NCI-H1092 treated with DMSO at 0.1 percent for 48 hours (cell line): ENCODE measurements at regions not wholly inside any gene's neighbourhood (a gene's known extent, or its start where the extent isn't known, plus 50 kb on each side); places are given as distances from the start of the nearest gene placed in this dataset.

Experiments
- DNase-seq: peaks from one replicate; lab custom pipeline; 2025; lab: John Stamatoyannopoulos, UW

DNA sequence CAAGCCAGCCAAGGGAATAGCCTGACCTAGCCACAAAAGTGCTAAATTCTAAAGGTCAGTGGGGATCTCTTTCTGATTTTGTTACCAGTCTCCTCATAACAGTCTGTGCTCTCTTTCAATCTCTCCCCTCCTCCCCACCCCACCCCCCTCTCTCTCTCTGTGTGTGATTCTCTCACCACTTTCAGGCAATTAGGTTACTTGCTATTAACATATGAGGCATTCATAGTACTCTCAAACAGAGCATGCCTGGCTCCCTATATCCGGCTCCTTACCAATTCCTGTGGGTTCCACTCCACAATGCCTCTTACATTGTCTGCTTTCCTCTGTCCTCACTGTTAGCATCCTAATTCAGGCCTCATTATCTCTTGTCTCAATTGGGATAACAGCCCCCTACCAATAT, 464.3 kb upstream of the DEPDC1 start:
- no peak for DNase-seq

DNA sequence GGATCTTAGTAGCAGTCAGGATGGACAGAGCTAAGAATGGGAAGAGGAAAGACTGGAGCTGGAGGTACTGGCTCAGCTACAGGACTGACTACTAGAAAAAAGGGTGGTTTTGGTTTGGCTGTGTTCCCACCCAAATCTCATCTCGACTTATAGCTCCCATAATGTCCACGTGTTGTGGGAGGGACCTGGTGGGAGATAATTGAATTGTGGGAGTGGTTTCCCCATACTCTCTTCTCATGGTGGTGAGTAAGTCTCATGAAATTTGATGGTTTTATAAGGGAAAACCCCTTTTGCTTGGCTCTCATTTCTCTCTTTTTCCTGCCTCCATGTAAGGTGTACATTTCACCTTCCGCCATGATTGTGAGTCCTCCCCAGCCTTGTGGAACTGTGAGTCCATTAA, 466.5 kb upstream of the DEPDC1 start:
- DNase-seq = no peak

DNA sequence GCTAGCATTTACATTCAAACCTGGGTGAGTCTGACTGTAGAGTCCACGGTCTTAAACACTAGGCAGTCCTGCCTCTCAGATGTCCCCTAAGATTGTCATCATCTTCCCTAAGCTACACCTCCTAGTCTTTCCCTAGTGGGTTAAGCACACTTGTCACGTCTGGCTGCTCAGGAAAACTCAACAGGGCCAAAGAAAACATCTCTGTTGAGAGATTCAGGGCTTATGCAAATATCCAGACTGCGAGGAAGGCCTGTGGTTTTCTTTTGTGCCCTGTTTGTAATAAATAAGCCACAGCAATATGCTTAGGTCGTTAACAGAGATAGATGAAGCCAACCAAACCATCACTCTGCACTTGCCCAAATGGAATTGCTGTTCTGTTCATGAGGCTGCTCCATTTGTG, 472.6 kb upstream of the DEPDC1 start:
- no peak for DNase-seq

DNA sequence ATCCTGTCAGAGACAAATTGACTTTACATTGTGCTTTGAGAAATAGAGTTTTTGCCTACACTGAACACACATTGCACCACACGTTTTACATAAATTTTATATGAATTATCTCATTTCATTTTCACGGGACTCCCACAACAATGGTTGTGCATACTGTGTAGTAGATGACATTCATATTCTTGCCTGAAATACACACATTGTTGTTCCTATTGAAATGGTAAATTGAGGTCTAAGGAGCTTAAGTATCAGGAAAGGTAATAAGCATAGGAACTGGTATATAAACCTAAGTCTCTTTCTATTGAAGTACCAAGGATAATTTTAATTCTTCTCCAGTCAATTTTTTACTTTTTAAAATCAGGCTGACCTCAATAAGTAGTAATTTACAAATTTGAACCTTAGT, 473.7 kb upstream of the DEPDC1 start:
- no peak for DNase-seq

DNA sequence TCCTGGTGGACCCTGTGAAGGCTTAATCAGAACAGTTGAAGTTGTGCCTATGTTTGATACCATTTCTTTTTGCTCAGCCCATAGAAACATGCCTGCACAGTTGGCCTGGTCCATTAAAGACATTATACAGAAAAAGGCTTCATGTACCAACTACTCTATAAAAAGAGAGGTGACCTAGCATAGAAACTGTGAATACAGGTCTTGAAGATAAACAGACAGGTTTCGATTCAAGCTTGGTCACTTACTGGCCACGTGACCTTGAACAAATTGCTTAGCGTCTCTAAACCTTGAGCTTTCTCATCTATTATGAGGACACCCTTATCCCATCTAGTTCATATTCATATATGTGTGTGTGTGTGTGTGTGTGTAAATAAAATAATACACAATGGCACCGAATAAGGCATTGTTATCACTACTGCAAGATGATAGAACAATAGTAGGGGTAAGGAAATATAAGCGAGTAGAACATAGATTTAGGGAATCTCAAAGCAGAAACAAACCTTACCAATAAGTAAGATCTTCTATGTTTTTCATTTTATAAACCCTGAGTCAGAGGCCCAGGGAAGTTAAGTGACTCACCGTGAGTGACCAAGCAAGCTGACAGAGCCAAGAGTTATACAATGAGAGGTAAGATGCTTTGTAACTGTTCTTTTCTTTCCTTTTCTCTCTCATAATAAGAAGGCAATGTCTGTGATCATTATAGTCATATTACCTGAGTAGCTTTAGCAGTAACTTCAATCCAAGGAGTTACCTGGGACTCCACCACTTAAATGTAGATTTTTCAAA, 476.8 kb upstream of the DEPDC1 start:
- no peak for DNase-seq

DNA sequence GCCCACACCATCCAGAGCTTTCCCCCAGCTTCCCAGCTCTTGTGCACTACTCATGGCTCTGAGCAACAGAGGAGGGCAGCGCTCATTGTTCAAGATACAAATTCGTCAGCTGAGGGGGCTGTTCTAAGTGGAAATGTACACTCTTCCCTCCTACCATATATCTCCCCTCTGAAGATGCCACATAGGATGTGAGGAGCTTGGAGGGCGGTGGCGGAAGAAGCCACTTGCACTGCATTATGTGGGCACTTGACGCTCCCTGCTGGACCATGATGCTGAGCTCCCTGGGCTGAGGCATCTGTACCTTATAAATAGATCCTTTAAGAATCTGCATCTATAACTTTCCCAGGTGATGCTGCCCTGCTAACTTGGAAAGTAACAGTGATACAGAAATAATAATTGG, 477.6 kb upstream of the DEPDC1 start:
- no peak for DNase-seq

DNA sequence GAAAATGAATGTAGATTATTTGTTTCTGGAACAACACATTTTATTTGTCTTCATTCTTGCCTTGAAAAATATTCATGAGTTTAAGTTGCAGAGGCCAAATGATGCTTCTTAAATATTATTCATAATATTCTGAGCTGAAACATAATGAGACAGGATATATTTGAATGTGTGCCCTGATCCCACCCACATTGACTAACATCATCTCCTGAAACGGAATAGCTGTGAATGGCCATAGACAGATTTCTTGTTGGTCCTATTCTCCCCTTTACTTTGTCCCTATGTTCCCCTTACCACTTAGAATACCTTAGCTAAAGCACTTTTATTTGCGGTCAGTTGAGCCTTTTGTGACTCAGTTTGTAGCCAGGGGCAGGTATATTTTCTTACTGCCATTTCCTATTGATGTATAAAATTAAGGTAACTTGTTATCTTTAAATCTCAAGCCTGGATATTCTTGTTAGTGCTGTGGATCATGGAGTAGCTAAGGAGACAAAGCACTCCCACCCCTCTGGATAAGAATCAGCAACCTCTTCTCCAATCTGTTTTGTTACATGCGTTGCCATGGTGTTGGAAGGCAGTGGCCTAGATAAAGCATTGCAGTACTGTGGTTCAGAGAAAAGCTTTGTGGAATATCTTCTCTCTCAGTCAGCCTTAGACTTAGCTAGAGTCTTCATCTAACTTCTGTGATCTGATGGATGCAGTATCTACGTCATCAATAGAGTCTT, 478.5 kb upstream of the DEPDC1 start:
- no peak for DNase-seq

DNA sequence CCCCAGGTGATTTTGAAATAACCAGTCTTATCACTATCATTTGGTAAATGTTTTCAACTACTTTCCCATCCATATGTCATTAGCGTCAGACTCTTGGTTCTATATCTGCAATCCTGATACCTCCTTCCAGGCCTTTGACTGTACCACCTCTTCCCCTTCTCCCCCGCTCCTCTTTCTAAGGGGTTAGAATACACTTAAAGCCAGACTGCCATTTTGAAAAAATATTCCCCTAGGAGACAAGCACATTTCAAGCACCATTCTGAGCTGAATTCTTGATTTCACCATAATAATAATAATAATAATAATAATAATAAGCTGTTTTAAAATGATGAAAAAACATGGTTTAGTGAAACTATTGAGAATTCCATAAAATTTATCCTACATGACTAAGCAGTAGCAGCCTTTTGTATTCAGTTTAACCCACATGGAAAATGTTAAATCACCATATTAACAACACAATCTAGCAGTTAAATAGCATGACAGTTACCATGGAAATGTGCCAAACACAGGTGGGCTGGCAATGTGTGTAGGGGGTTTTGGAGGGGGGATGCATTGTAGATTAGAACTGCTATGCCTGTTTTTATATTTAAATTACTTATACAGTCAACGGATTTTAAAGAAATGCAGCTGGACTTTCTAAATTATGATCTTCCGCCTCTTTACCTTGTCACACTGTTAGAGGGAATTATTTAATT, 480.2 kb upstream of the DEPDC1 start:
- no peak for DNase-seq

DNA sequence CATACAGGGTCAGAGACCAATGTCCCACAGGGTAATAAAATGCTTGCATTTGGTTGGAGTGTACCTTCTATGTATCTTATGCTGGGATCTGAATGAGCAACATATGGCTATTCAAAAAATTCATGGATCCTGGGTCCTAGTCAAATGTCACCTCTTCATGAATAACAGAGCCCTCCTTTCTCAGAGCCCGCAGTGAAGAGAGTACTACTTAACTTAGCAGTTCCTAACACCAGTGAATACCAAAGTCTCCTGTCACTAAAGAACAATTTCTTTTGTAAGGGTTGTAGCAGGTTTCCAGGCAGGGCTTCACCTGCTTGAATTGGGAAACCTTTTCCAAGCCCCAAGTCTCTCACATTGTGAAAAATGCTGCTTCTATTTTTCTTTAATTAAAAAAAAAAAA, 483.0 kb upstream of the DEPDC1 start:
- DNase-seq = no peak

DNA sequence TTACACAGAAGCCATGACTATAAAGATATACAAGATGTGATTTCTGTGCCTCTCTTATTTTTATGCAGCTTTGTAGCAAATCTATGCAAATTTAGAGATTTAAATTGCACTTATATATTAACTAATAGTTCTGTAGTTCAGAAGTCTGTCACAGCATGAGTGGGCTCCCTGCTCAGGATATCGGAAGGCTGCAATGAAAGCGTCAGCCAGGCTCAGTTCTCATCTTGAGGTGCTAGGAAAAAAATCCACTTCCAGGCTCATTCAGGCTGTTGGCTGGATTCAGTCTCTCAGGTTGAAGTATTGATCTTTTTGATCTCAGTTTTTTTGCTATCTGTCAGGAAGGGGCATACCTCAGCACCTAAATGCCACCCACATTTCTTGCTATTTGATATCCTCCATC, 487.4 kb upstream of the DEPDC1 start:
- no peak for DNase-seq

DNA sequence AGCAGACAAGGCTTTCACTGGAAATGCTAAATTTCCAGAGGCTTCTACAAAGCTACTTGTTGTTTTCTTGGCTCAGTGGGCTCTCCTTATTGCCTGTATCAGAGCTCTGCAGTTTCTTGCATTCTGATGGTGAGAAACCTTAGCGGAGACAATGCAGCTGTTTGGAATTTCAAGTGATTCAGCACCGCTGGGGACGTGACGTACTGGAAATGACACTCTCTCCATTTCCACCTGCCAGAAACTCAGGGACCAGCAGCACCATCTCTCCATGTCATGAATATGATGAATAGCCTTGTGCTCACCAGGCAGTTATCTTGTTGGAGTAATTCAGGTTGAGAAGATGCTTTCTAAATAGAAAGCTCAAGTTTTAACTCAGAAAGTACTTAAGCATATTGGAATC, 497.2 kb upstream of the DEPDC1 start:
- DNase-seq = no peak

DNA sequence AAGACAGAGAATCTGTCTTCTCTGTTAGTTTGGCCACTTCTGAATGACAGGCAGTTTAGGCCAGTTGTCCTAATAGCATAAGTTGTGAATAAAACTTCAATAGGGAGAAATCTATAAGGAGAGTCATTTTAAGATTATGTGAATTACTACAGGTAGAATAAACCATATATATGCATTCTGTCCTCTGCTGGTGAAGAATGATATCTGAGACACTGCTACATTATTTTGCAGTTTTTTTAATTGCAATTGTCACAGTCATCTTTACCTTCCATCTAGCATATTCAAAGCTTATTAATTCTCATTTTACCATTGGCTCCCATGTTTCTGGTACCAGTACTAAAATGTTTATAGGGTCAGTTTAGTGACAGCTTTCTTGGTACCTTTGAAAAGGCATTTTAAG, 519.6 kb upstream of the DEPDC1 start:
- DNase-seq = no peak

DNA sequence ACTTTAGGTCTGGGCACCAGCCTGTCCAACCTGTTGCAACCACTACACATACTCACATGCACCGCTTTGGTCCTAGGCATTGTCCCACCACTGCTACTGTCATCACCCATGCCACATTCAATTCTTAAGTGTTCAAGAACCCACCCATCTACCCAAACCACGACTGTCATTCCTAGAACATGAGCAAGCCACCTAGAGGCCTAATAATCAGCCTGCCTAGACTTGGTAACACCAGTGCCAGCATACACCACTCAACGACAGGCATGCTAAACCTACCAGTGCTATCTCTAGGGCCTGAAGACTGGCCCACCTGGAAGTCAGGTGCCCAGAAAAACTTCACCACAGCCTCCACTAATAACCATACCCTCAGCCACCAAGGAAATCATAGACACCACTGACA, 532.8 kb upstream of the DEPDC1 start:
- no peak for DNase-seq

DNA sequence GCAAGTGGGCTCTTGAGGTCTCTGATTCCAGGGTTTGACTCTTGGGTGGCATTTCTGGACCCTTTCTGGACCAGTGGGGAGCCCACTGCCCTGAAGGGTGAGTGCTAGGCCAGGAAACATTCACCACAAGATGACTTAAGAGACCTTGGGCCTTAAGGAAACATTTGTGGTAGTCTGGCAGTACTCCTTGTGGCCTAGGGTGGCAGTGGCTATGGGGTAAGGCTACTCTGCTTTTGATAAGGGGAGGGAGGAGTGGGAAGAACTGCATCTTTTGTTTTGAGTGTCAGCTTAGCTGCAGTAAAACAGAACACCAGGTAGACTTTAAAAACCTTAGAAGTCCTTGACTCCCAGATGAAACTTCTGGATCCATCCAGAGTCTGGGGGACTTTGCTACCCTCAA, 529.3 kb upstream of the LRRC7 start:
- DNase-seq = no peak

DNA sequence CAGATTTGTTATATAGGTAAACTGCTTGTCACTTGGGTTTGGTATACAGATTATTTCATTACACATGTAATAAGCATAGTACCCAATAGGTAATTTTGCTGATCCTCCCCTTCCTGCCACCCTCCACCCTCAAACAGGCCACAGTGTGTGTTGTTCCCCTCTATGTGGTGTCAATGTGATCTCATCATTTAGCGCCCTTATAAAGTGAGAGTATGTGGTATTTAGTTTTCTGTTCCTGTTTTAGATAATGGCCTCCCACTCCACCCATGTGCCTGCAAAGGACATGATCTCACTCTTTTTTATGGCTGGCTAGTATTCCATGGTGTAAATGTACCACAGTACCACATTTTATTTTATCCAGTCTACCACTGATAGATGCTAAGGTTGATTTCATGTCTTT, 522.1 kb upstream of the LRRC7 start:
- no peak for DNase-seq

DNA sequence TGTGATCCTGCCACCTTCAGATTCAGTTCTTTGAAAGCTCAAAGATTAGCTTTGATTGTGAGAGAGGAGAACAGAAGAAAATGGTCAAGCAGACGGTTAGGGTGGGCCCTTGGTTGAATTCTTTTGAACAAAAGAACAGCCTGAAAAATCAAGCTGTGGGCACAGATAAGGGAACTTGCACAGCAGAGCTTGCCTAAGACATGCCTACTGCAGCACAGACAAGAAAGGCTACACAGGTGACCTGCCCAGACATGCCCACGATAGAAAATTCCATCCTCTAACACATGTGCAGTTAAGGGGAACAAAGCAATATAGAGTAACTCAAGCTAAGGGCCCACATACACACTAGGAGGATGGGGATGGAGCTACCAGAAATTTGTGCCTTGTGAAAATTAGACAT, 512.5 kb upstream of the LRRC7 start:
- no peak for DNase-seq

DNA sequence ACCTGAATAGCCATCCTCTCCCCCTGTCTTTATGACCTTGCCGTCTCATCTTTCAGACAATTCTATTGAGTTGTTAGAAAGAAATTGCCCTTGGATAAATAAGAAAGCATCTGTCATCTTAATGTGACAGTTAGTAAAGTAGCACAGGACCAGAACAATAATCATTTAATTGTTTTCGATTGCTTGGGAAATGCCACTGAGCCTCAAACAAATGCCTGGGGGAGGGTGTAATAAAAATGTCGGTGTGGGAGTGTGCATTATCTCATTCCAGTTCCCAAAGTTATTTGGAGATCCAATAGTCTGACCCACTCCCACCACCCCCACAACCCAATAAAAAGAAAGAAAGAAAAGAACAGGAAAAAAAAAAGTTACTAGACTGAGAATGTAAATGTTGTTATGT, 509.3 kb upstream of the LRRC7 start:
- no peak for DNase-seq

DNA sequence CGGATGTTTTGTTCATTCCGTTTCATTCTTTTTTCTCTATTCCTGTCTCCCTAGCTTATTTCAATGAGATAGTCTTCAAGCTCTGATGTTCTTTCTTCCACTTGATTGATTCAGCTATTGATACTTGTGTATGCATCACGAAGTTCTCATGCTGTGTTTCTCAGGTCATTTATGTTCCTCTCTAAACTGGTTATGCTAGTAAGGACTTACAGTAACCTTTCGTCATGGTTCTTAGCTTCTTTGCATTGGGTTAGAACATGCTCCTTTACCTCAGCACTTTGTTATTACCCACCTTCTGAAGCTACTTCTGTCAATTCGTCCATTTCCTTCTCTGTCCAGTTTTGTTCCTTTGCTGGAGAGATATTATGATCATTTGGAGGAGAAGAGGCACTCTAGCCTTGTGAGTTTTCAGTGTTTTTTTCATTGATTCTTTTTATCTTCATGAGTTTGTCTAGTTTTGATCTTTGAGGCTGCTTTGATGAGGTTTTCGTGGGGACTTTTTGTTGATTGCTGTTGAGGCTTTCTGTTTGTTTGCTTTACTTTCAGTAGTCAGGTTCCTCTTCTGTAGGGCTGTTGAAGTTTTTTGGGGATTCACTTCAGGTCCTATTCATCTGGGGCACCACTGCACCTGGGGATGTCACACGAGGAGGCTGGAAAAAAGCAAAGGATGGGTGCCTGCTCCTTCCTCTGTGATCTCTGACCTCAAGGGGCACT, 496.9 kb upstream of the LRRC7 start:
- DNase-seq = no peak

DNA sequence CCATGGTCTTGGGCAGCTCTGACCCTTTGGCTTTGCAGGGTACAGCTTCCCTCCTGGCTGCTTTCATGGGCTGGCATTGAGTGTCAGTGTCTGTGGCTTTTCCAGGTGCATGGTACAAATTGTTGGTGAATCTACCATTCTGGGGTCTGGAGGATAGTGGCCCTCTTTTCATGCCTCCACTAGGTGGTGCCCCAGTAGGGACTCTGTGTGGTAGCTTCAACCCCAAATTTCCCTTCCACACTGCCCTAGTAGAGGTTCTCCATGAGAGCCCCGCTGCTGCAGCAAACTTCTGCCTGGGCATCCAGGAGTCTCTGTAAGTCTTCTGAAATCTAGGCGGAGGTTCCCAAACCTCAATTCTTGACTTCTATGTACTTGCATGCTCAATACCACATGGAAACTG, 494.5 kb upstream of the LRRC7 start:
- no peak for DNase-seq

DNA sequence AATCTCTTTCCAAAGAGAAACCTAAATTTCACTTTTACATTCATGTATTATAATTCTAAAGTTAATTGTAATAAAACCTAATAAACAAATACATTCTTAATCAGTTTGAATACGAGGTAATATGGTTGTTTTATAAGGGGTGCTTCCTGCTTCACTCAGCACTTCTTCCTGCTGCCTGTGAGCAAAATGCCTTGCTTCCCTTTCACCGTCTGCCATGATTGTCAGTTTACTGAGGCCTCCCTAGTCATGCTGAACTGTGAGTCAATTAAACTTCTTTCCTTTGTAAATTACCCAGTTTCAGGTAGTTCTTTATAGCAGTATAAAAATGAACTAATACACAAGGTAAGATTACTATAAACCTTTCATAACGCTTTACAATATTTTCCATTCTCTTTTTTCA, 491.1 kb upstream of the LRRC7 start:
- no peak for DNase-seq

DNA sequence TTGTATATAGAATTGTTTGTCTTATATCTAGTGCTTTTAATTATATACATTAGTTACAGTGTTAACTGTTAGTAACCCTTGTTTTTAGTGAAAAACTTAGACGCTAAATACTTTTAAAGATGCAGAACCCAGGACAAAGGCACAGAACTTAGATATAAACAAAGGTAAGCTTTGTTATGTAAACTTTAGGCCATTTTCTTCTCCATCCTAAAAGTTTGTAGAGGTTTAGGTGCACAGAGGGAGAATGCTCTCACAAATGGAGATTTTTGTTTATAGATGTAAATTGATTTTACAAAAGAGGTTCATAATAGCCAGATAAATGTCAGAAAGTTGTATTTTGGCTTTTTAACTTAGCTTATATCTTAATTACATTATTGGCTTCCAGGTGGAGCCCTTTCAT, 490.5 kb upstream of the LRRC7 start:
- no peak for DNase-seq

DNA sequence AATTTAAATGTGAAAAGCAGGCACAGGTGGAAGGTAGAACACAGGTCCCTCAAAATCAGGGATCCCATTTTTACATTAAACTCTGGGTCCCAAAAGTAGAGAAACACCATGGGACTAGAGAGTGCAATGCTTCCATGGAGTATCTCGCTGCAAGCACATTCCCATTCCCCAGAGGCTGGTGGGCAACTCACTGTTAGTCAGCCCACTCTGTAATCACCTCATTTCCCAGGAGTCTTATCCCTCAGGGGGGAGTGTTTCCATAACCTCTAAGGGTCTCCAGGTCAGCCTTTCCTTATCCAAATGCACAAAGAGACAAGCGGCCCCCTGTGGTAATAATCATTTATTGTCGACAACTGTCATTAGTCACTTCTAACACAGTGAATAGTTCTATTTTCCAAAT, 490.1 kb upstream of the LRRC7 start:
- no peak for DNase-seq

DNA sequence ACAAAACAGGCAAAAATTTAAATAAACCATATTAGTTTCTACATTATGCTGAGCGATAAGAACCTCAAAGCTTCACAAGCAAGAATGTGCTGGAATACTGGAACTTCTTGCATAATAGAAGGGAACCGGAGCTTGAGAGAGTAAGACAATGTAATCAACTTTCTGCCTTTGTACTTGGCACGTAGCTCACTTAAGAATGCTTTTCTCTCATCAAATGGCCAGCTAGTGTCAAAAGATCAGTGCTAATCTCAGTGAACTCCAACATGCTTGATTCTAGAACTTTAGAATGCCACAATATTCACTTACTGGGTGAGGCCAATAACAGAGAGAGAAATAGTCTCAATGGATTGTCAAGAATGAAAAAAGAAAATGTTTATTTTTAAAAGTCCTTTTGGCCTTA, 486.1 kb upstream of the LRRC7 start:
- DNase-seq = no peak
